Right lobe of liver (tissue), 6 donors: ENCODE measurements at regions not wholly inside any gene's neighbourhood (a gene's known extent, or its start where the extent isn't known, plus 50 kb on each side); places are given as distances from the start of the nearest gene placed in this dataset.
"Not testable (repeated sequence)": the region's sequence is repeated elsewhere in the genome, so short reads cannot be mapped to it uniquely, and the experiment has no call there.

Experiments
- ATAC-seq, 4 donors: fragments of 200-7000 bp; cut with Tn5 transposase; one replicate each; pipeline ENCODE4 v1.9.1; 2020; ENCODE audit warnings: mild to moderate bottlenecking in 4 of 4, moderate library complexity in 4 of 4
- DNase-seq, 3 donors: peaks; one replicate each; pipeline ENCODE4 v3.0.0-alpha.2; 2020
- H3K27ac ChIP-seq, 3 donors: fragments of 200-600 bp; one replicate each; pipeline ENCODE4 v1.8.0; 2022
- H3K27me3 ChIP-seq, 2 donors: fragments of 200-600 bp; one replicate each; pipeline ENCODE4 v1.8.0; 2022
- H3K36me3 ChIP-seq, 4 donors: fragments of 200-600 bp; sonication (generic) in 1 of 4; one replicate each; pipeline versions ENCODE4 v1.5.1 to v1.8.0; 2017 to 2022; ENCODE audit warnings: control low read depth in 1 of 4
- H3K4me1 ChIP-seq, 4 donors: fragments of 200-600 bp; sonication (generic) in 1 of 4; one replicate each; pipeline versions ENCODE4 v1.5.1 to v1.8.0; 2017 to 2022; ENCODE audit warnings: control low read depth in 1 of 4
- H3K4me3 ChIP-seq, 3 donors: fragments of 200-600 bp; one replicate each; pipeline ENCODE4 v1.8.0; 2022
- H3K9me3 ChIP-seq, 4 donors: fragments of 200-600 bp; sonication (generic) in 1 of 4; one replicate each; pipeline versions ENCODE4 v1.5.1 to v1.8.0; 2017 to 2022; ENCODE audit warnings: control low read depth in 1 of 4
- CTCF ChIP-seq, 4 donors: fragments of 200-600 bp in 3 of 4; fragments of 450-650 bp in 1 of 4; IDR thresholded peaks; one replicate each; pipeline versions ENCODE4 v1.5.1 to v1.8.0; 2016 to 2022; ENCODE audit warnings: antibody characterized with exemption in 4 of 4, mild to moderate bottlenecking in 2 of 4
- POLR2A ChIP-seq: fragments of 450-650 bp; IDR thresholded peaks from one replicate; pipeline ENCODE4 v1.6.1; 2017; ENCODE audit warnings: antibody characterized with exemption, mild to moderate bottlenecking
- WGBS: methylation state at CpG from one replicate; pipeline ENCODE4 v1.1.6; 2018; ENCODE audit warnings: low coverage, low lambda C conversion rate; ENCODE audit not compliant: insufficient coverage; ENCODE audit errors: missing lambda C conversion rate; 5-methylcytosine and 5-hydroxymethylcytosine counted together
- intact Hi-C, 2 donors: fragments of 100-400 bp; cut with DNase I; formaldehyde crosslinking; loops; one replicate each; pipeline versions ENCODE4 v1.11.2 to v1.14.1; 2022
- donor health status: DM: no; HTN: yes; CAD: no.
- donor health status: DM: no; HTN: no; CAD: no.
- donor health status: DM: no; HTN: no; CAD: no.
- donor health status: DM: no; HTN: yes; CAD: no.
- donor health status: DM: no; HTN: yes; CAD: no.

GRCh38 chr9:20238921-20239320 lies 383.4 kb downstream of the MLLT3 start:
- H3K9me3 ChIP-seq = no peaks in the 10 kb centered on the region
- H3K27me3 ChIP-seq = no peaks in the 10 kb centered on the region
- H3K4me3 ChIP-seq = no peak overlapping the region
- DNase-seq (no peak), ATAC-seq (no peak)
- whole genome bisulfite sequencing = 45% methylated on average over 1 of the region's 1 CpG
- H3K4me1 ChIP-seq = no peaks in the 10 kb centered on the region
- intact Hi-C loops = no loop called here
- no peak overlapping the region for H3K27ac ChIP-seq
- no peaks in the 10 kb centered on the region for H3K36me3 ChIP-seq
- TF ChIP-seq CTCF (IDR thresholded peaks at IDR 0.05) (no peak), POLR2A (no peak)

DNA sequence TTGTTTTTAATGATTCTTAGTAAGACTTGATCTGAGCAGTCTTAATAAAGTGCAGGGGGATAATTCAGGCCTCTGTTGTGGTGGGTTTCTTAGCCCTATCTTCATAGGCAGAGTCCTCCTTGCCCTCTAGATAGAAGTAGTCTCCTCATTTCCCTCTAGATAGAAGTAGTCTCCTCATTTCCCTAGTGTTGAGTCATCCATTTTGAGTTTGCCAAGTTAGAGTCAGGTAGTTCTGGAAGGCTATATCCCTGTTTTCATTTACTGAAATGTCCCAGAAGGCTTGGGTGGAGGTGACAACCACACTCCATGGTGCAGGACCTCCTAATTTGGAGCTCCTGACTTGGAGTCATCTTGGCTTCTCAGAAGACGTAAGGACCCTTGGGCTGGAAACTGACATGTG lies 384.6 kb downstream of the MLLT3 start:
- Histone ChIP-seq H3K9me3 (no peaks in the 10 kb centered on the region), H3K4me3 (no peak overlapping the region), H3K27me3 (no peaks in the 10 kb centered on the region), H3K27ac (no peak overlapping the region), H3K4me1 (no peaks in the 10 kb centered on the region), H3K36me3 (no peaks in the 10 kb centered on the region)
- TF ChIP-seq POLR2A (no peak), CTCF (IDR thresholded peaks at IDR 0.05) (no peak)
- DNase-seq (no peak), ATAC-seq (no peak)
- 20% methylated on average over 1 of the region's 1 CpG for WGBS
- intact Hi-C loops = no loop called here

GRCh38 chr9:20236676-20237075 lies 385.6 kb downstream of the MLLT3 start:
- Histone ChIP-seq H3K36me3 (no peaks in the 10 kb centered on the region), H3K27me3 (no peaks in the 10 kb centered on the region), H3K9me3 (no peaks in the 10 kb centered on the region), H3K27ac (no peak overlapping the region), H3K4me3 (no peak overlapping the region), H3K4me1 (no peaks in the 10 kb centered on the region)
- no peak for TF ChIP-seq CTCF (IDR thresholded peaks at IDR 0.05)
- TF ChIP-seq POLR2A = no peak
- peak in 2 of 4 donors; percentile 12 to 53 for ATAC-seq
- 34% methylated on average over 4 of the region's 4 CpGs for WGBS
- DNase-seq = no peak
- intact Hi-C loops = no loop called here

GRCh38 chr9:20235206-20235605 lies 387.1 kb downstream of the MLLT3 start:
- H3K27ac ChIP-seq, intact Hi-C loops, H3K4me3 ChIP-seq, ATAC-seq, H3K4me1 ChIP-seq, H3K27me3 ChIP-seq, H3K36me3 ChIP-seq, H3K9me3 ChIP-seq, DNase-seq: not testable (repeated sequence)
- WGBS = 87% methylated on average over 5 of the region's 11 CpGs

DNA sequence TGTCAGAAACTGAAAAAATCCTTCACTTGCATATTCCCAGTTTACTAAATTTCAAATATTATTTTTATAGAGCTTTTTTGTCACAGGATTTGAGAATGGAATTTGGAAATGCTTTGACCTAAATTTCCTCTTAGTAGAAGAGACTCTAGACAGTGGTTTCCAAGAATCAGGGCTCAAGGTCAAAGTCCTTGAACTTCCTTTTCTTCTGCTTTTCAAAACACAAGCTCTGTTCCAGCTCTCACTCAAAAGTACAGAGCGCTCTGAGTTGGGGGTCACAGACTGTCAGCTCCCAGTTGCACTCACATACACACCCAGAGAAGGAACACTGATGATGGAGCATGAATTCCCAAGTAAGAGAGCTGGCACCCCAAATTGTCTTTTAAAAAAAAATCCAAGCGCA lies 394.2 kb downstream of the MLLT3 start:
- ATAC-seq = no peak
- H3K4me1 ChIP-seq = no peaks in the 10 kb centered on the region
- no peak overlapping the region for H3K4me3 ChIP-seq
- H3K9me3 ChIP-seq = no peaks in the 10 kb centered on the region
- DNase-seq = no peak
- TF ChIP-seq POLR2A = no peak
- no peak for TF ChIP-seq CTCF (IDR thresholded peaks at IDR 0.05)
- intact Hi-C loops = no loop called here
- 74% methylated on average over 2 of the region's 2 CpGs for WGBS
- no peaks in the 10 kb centered on the region for H3K36me3 ChIP-seq
- no peak overlapping the region for H3K27ac ChIP-seq
- no peaks in the 10 kb centered on the region for H3K27me3 ChIP-seq
